Skeletal muscle cell (primary cell): ENCODE measurements at regions not wholly inside any gene's neighbourhood (a gene's known extent, or its start where the extent isn't known, plus 50 kb on each side); places are given as distances from the start of the nearest gene placed in this dataset.

ENCODE experiments used
- DNase-seq: peaks from one replicate; pipeline ENCODE4 v3.0.0-alpha.2; 2010; ENCODE audit warnings: low read depth
- H3K4me3 ChIP-seq: 2 replicates; pipeline ENCODE4 v1.5.1; 2011; ENCODE audit warnings: low read depth, mild to moderate bottlenecking, control low read depth, low read length, moderate library complexity

DNA sequence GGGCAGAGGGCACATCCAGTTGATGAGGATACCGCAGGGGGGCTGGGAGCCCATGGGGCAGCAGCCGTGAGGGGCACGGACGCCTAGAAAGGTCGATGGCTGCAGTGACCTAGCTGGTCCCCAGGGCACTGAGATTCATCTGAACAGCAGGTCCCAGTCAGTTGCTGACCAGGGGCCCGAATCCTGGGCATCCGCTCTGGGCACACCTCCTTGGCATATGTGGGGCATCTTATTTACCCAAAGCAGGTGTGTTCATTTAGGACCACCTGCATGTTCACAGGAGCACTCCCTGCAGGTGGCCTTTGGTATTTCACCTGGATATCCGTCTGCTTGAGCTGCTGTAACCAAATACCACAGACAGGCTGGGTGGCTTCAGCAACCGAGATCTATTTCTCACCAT is 72.0 kb upstream of the ODC1 start:
- DNase-seq: no peak
- no peak overlapping the region for H3K4me3 ChIP-seq

DNA sequence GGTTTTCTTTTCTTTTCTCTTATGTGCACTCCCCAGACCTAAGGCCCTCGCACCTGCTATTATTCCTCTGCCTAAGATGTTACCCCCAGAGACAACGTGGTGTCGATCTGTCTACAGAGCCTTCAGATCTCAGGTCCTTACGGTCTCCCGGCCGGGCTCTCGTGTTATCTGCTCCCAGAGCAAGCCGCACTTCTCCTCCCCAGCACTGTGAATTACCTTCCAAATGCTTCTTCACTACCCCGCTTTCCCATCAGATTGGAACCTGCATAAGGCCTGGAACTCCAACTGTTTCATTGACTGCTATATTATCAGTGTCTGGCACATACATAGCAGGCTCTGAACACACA is 71.2 kb upstream of the ODC1 start:
- no peak overlapping the region for H3K4me3 ChIP-seq
- DNase-seq: no peak

DNA sequence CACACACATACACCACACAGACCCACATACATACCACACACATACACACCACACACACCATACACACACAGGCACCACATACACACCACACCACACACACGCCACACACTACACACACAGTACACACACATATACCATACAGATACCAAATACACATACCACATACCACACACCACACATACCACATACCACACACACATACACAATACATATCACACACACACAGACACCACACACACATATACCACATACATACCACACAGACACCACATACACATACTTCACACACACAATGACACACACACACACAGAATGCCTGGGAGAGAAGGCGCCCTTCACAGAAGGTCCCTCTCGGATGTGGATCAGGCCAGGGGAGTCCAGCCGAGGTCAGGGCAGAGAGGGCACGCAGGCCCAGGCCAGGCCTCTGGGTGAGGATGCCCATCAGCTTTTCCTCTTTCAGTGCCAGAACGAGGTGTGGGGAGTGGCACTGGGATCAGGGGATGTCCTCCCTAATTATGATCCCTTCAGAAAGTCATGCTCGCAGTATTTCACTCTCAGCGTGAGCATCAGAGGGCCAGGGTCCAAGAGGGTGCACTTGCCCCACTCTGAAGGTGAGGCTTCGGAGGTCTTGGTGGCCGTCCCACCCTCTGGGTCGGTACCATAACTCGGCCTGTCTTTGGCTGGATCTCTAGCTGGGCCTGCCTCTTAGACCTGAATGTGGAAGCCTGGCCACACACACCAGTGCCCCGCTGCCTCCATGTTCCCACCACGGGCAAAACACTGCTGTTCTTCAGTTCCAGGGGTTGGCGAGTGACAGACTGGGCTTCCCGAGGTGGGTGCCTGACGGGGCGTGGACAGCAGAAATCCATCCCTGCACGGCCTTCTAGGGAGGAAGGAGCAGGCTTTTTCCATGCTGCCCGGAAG is 70.6 kb upstream of the ODC1 start:
- no peak for DNase-seq
- no peak overlapping the region for H3K4me3 ChIP-seq

DNA sequence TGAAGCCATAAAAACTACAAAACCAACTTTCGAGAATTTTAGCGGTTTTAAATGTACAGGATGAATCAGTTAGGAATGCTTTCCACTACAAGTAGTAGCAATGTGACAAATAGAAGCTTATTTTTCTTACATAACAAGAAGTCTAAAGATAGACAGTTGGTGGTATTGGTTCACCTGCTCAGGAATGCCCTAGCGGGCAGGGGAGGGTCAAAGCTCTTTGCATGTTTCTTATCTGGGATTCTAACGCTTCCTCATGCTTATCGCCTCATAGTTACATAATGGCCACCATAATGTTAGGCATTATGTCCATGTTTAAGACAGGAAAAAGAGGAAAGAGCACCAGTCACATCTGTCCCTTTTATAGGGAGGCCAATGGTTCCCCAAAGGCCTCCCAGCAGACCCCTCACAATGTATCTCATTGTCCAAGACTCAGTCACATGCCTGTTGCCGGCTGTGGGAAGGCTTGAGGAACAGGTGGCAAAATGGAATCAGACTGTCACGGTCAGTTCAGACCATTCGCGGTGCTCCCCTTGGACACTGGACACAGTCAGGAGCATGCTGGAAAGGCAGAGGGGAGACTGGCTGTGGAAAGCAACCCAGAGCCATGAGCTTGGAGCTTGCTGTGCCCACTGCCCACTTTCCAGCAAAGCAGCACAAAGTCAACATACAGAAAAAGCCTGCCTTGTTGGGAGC is 69.4 kb upstream of the ODC1 start:
- H3K4me3 ChIP-seq: no peak overlapping the region
- DNase-seq: no peak

DNA sequence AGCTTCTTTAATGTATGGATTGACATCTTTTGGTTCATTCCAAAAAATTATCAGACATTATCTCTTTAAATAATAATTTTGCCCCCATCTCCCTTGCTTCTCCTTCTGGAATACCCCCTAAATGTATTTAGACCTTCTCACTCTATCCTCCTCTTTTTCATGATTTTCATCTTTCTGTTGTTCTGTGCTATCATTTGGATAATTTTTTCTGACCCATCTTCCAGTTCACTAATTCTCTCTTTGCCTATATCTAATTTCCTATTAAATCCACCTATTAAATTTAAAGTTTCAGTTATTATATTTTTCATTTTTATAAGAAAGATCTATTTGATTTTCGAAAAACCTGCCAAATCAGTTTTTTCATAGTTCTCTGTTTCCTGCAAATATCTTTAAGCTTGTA is 67.8 kb upstream of the ODC1 start:
- DNase-seq: no peak

DNA sequence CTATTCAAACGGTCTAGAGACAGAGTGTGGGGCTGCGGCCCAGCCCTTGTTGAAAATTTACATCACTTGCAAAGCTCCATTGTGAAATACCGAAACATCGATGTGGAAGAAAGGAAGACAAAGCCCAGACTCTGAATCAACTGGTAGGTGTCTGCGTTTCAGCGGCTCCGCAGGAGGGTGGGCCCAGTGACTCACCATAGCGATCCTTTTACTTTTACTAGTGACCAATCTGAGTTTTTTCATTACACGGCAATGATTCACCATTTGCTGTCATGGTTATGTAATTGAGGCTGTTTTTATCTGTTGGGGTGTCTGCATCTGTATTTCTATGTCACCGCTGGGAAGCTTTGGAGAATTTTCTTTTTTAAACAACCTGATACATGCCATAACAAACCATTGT is 66.6 kb upstream of the ODC1 start:
- no peak overlapping the region for H3K4me3 ChIP-seq
- peak; percentile 60 for DNase-seq

More for the DNA sequence above, 67.8 kb upstream of the ODC1 start:
- H3K4me3 ChIP-seq: no peak overlapping the region

DNA sequence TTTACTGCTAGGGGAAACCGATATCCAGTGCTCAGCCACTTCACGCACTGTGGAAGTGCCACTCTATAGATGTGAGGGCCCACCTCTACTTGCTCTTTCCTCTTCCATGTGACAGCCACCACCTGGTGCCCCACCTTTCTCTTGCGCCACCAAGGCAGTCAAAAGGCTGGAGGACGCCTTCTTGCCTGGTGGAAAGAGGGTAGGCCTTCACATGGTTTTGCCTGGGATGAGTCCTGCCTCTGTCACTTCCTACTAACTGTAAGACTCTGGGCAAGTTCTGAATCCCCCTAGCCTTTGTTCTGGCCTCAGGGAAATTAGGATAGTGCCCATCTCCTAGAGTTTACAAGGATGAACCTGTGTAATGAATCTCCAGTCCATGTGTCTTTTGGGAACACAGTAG is 66.1 kb upstream of the ODC1 start:
- DNase-seq: no peak
- no peak overlapping the region for H3K4me3 ChIP-seq

DNA sequence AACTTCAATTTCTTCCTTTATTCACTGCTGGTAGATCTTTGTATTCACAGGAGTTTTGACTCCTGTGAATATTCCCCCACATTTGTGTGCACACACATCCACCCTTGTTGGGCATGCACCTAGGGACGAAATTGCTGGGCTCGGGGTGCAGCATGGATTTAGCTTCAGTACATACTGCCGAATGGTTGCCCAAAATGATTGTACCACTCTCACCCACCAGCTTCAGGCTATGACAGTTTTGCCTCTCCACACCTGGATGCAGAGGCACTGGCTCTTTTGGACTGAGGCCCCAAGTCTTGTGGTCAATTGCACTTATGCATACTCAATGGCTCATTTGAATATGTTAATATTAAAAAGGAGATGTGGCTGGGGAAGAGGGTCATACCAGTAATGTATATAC is 65.1 kb upstream of the ODC1 start:
- no peak for DNase-seq
- H3K4me3 ChIP-seq: no peak overlapping the region

DNA sequence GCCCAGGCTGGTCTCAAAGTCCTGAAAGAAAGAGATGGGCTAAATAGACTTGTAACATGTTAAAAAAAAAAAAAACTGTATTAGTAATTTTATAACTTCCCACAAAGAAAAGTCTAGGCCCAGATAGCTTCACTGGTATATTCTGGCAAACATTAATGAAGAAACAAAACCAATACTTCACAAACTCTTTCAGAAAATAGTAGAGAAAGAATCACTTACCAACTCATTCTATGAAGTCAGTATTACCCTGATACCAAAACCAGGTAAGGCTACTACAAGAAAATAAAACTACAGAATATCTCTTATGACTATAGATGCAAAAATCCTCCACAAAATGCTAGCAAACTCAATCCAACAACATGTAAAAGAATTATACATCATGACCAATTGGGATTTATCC is 59.9 kb upstream of the ODC1 start:
- no peak overlapping the region for H3K4me3 ChIP-seq
- no peak for DNase-seq

DNA sequence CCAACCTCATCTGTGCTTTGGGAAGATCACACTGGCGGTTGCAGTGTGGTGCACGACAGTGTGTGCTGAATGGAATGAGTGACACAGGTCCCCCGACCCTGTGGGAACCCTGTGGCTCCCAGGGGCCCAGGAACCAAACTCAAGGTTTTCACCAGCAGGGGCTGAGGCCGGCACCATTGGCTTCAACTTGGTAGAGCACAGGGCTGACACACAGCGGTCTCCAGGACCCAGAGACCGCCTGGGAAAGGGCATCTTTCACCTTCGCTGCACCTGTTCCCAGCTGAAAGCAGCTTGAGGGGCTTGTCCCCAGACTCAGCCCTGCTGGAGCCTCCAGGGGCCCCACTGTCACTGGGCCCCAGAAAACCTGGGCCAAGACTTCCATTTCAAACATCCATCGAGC is 59.0 kb upstream of the ODC1 start:
- no peak for DNase-seq
- H3K4me3 ChIP-seq: no peak overlapping the region

DNA sequence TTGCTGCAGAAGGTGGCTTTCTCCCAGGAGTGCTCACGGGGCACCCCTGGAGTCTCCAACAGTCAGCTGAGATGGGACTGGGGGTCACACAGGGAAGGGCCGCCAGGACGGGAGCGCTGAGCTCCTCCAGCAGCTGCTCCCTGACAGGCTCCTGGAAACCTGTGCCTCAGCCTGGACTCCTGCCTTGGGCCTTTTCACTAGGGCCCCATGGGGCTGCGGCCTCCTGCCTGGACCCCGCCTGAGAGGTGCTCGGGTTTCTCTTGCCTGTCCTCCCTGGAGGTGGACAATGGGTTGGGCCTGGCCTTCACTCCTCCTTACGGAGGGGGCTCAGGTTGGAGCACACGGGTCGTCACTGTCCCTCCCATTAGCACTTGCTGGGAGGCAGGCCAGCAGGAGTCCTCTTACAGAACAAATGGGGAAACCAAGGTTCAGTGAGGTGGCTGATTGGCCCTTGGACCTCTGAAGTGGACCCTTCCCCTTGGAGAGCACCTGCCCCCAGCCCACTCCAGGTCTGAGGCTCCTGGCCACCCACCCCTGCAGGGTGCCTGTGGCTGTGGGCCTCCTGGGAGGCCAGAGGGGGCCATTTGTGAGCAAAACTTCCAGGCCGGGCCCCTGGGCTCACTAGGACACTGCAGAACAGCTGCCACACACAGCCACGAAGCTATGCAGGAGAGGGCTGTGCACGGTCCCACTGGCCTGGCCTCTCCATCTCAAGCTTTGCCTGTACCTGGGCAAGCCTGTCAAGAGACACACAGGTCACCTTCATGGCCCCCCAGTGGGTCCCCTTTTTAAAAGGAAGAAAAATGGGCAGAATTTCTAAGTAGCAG is 57.1 kb upstream of the ODC1 start:
- H3K4me3 ChIP-seq: no peak overlapping the region
- DNase-seq: no peak

DNA sequence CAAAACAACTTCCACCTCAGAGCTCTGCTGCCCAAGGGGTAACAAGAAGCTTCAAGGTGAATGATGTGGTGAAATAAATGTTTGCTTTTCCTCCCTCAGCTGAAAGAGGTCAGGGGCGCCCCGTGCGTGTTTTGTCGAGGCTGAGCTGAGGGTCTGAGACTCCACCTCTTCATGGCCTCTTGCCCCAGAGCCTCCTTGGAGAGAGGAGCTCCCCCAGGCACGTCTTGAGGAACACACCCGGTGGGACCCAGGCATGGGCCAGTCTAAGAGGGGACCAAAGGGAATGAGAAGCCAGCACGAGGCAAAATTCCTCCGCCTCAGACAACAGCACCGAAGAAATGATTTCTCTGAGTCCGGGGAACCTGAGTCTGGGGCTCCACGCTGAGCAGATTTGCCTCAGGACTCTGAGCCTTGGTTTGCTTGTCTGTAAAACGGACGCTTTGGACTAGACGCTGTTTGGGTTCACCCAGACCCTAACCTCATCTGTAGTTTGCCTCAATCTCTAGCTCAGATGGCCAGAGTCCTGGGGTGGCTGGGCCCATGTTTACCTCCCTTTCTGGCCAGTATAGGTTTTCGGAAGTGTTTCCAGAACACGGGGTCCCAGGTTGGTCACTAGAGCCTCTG is 56.4 kb upstream of the ODC1 start:
- no peak for DNase-seq
- H3K4me3 ChIP-seq: no peak overlapping the region

DNA sequence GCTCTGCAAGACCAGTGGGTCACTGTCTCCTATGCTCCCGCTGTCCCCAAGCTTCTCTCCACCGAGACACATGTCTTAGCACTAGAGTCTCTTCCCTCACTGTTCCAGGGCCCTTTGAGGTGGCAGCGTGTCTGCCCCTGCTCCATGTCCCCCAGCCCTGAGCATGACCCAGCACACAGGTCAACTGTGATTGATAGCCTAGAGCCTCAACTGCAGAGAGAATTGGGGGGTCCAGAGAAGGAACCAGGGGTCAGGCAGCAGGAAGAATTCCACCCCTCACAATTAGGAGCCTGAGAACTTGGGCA is 54.6 kb upstream of the ODC1 start:
- H3K4me3 ChIP-seq: no peak overlapping the region
- DNase-seq: no peak

DNA sequence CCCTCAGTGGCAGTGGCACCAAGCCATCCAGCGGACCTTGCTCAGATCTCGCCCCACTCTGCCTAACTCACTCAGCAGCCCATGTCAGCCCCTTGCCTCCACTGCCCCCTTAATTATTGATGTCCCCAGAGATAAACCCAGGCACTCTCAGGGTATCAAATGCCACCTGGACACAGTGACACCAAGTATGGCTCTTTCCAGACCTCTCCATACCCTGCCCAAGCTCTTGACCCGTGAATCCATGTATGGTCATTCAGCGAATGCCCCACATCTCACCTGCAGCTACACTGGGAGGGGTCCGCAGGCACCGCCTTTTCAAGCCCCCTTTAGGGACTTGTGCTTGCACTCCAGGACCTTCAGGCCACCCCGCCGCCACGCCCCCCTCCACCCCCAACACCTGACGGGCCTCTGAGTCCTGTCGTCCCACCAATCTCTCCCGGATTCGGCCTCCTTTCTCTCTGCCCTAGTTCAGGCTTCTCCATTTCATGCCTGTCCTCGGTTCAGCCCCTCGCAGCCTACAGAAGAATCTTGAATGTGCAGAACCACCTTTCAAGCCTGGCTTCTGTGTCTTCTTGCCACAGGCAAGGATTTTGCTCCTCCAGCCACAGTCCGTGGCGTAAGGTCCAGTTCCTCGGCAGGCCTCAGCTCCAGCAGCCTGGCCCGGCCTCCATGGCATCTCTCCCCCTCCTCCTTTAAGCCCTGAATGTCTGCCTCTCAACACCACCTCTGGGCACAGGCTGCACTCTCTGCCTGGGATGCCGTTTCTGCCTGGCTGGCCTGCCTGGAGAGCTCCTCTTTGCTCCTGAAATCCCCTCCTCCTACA is 54.1 kb upstream of the ODC1 start:
- no peak for DNase-seq
- no peak overlapping the region for H3K4me3 ChIP-seq

DNA sequence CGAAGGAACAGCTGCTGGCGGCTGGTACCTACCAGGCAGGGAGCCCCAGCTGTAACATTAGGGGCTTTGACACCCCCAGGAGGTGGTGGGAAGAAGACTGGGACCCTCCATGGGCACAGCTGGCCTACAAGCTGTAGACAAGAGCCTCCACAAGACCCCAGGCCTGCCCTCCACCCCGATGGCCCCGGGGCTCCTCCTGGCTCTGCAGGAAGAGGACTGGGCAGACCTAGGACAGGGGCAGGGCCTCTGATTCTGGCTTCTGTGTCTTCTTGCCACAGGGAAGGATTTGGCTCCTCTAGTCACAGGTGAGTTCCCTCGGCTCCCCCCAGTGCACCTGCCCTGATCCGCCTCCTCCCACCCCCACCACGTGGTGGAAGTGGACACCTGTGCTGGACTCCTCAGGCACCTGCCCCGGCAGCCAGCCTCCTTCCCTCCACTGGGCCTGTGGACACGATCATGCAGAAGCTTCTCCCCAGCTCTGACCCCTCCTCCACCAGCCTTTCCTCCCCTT is 53.4 kb upstream of the ODC1 start:
- H3K4me3 ChIP-seq: no peak overlapping the region
- DNase-seq: no peak

DNA sequence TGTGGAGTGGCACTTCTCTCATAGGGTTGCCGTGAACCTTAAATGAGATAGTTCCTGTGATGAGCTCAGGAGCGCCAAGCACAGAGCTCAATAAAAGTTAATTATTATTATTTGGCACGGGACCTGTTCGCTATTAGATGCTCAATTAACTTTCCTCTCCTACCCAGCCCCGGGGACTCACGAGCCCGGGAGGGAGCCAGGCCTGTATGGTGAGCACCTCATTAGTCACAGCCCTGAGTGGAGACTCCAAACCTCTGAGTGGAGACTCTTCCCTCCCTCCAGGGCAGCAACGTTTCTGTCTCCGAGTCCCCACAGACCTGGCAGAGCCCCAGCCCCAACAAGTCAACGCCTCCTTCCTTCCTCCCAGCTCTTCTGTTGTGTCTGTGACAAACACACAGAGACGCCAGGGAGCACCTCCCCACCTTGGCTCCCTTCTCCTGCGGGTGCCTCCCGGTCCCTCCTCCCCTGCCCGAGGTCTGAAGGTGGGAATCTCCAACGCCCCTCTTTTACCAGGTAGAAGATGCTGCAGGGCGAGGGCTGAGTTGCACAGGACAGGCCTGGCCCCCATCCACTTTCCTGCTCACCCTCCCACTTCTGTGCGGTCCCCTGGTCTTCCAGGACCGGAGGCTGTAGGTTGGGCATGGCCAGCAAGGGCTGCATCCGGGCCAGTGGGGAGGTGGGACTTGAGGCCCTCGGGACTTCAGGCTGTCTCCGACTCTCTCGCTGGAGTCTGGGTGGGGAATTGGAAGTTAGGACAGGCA is 52.7 kb upstream of the ODC1 start:
- no peak for DNase-seq
- no peak overlapping the region for H3K4me3 ChIP-seq

DNA sequence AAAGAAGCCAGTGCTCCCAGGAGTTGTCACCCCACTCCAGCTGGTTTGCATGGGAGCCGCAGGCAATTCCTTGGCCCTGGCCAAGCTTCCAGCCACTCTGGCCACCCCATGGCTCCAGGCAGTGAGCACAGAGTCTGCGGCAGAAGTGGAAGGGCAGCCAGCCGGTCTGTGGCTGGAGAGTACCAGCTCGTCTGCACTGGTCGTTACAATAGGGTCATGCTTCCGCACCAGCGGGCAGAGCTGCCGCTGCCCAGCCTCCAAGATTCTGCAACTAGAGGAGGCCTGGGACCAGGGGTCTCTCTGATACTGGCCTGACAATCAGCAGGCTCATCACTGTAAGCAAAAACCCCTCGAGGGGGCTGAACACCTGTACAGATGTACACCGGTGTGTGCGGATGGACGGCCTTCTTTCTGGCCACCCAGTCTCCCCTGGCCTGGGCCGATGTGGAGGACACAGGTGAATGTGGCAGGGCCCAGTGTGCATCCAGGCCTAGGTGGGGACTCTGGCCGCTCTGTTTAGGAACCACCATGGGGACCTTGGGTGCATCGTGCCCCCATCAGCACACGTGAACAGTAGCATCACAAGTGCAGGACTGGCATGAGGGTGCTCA is 51.9 kb upstream of the ODC1 start:
- no peak overlapping the region for H3K4me3 ChIP-seq
- no peak for DNase-seq
